ENCODE measurements at regions not wholly inside any gene's neighbourhood (a gene's known extent, or its start where the extent isn't known, plus 50 kb on each side); places are given as distances from the start of the nearest gene placed in this dataset.

DNA sequence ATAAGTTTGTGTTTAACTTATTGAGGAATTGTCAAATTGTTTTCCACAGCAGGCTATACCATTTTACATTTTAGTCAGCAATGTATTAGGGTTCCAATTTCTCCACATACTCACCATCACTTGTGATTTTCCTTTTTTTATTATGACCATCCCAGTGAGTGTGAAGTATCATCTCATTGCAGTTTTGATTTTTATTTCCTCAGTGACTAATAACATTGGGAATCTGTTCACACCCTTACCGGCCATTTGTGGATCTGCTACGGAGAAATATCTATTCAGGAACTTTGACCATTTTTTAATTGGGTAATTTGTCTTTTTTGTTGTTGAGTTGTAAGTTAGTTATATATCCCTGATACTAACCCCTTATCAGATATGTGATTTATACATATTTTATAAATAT is 54.8 kb upstream of the LMCD1 start:
- TF ChIP-seq CTCF (IDR thresholded peaks at IDR 0.05; ENCODE audit: poor library complexity, severe bottlenecking) (no peak), EZH2 (IDR thresholded peaks at IDR 0.05; ENCODE audit: borderline replicate concordance, insufficient read depth, low read length, poor library complexity, severe bottlenecking) (no peak), TAF1 (IDR thresholded peaks at IDR 0.05; ENCODE audit: low read depth) (no peak), POLR2AphosphoS5 (IDR thresholded peaks at IDR 0.05) (no peak), RAD21 (conservative IDR thresholded peaks at IDR 0.05) (no peak)
